ENCODE measurements at regions not wholly inside any gene's neighbourhood (a gene's known extent, or its start where the extent isn't known, plus 50 kb on each side); places are given as distances from the start of the nearest gene placed in this dataset.
A peak's percentile ranks its signal among the peaks of the same experiment; 100 is the strongest.

GRCh38 chr7:131148258-131148657 lies 179.4 kb upstream of the MKLN1 start:
- DNase-seq = no peak
- 95 to 96% methylated on average over 4 of the region's 4 CpGs for WGBS, 2 donors
- no peaks in the 10 kb centered on the region for H3K27me3 ChIP-seq
- intact Hi-C loops (cut with DNase I; ENCODE audit: low total_unique reads) = no loop called here
- no peaks in the 10 kb centered on the region for H3K9me3 ChIP-seq
- TF ChIP-seq POLR2A (IDR thresholded peaks at IDR 0.05) = no peak
- no peak for TF ChIP-seq CTCF (IDR thresholded peaks at IDR 0.05)
- H3K4me3 ChIP-seq = no peak overlapping the region
- no peaks in the 10 kb centered on the region for H3K36me3 ChIP-seq (ENCODE audit: low read depth, missing control alignments)
- no peaks in the 10 kb centered on the region for H3K4me1 ChIP-seq
- H3K27ac ChIP-seq = peak overlapping the region in 1 of 2 donors; percentile 13

- TF ChIP-seq POLR2A (IDR thresholded peaks at IDR 0.05) (no peak), CTCF (IDR thresholded peaks at IDR 0.05) (no peak)
- Histone ChIP-seq H3K36me3 (ENCODE audit: low read depth, missing control alignments) (no peaks in the 10 kb centered on the region), H3K9me3 (no peaks in the 10 kb centered on the region), H3K4me3 (no peak overlapping the region), H3K27me3 (no peaks in the 10 kb centered on the region), H3K27ac (peak overlapping the region in 1 of 2 donors; percentile 13), H3K4me1 (no peaks in the 10 kb centered on the region)
- 82 to 83% methylated on average over 10 of the region's 10 CpGs for WGBS, 2 donors
- intact Hi-C loops (cut with DNase I; ENCODE audit: low total_unique reads) = no loop called here
- no peak for DNase-seq
These were observed 178.8 kb upstream of the MKLN1 start for GRCh38 chr7:131148708-131149428.

- Histone ChIP-seq H3K4me3 (no peak overlapping the region), H3K9me3 (no peaks in the 10 kb centered on the region), H3K36me3 (ENCODE audit: low read depth, missing control alignments) (no peaks in the 10 kb centered on the region), H3K27me3 (no peaks in the 10 kb centered on the region), H3K27ac (peak overlapping the region in 1 of 2 donors; percentile 13), H3K4me1 (no peaks in the 10 kb centered on the region)
- TF ChIP-seq CTCF (IDR thresholded peaks at IDR 0.05) (no peak), POLR2A (IDR thresholded peaks at IDR 0.05) (no peak)
- intact Hi-C loops (cut with DNase I; ENCODE audit: low total_unique reads) = no loop called here
- no peak for DNase-seq
These were observed 178.3 kb upstream of the MKLN1 start for GRCh38 chr7:131149429-131149773.

- H3K27ac ChIP-seq = peak overlapping the region in 1 of 2 donors; percentile 13
- no peaks in the 10 kb centered on the region for H3K27me3 ChIP-seq
- no peak overlapping the region for H3K4me3 ChIP-seq
- DNase-seq = peak; percentile 20
- H3K36me3 ChIP-seq (ENCODE audit: low read depth, missing control alignments) = no peaks in the 10 kb centered on the region
- 48 to 61% methylated on average over 4 of the region's 4 CpGs for WGBS, 2 donors
- TF ChIP-seq POLR2A (IDR thresholded peaks at IDR 0.05) = no peak
- TF ChIP-seq CTCF (IDR thresholded peaks at IDR 0.05) = no peak
- H3K4me1 ChIP-seq = no peaks in the 10 kb centered on the region
- intact Hi-C loops (cut with DNase I; ENCODE audit: low total_unique reads) = no loop called here
- H3K9me3 ChIP-seq = no peaks in the 10 kb centered on the region
These were observed 177.8 kb upstream of the MKLN1 start for GRCh38 chr7:131149840-131150239.

GRCh38 chr7:131151034-131151433 lies 176.6 kb upstream of the MKLN1 start:
- no peak overlapping the region for H3K27ac ChIP-seq
- intact Hi-C loops (cut with DNase I; ENCODE audit: low total_unique reads) = no loop called here
- H3K4me1 ChIP-seq = no peaks in the 10 kb centered on the region
- H3K4me3 ChIP-seq = no peak overlapping the region
- no peak for DNase-seq
- H3K36me3 ChIP-seq (ENCODE audit: low read depth, missing control alignments) = no peaks in the 10 kb centered on the region
- WGBS, 2 donors = 56 to 61% methylated on average over 3 of the region's 3 CpGs
- H3K27me3 ChIP-seq = no peaks in the 10 kb centered on the region
- no peaks in the 10 kb centered on the region for H3K9me3 ChIP-seq
- TF ChIP-seq CTCF (IDR thresholded peaks at IDR 0.05) (no peak), POLR2A (IDR thresholded peaks at IDR 0.05) (no peak)

Measured in testis (tissue), 2 donors.